ENCODE measurements at regions not wholly inside any gene's neighbourhood (a gene's known extent, or its start where the extent isn't known, plus 50 kb on each side); places are given as distances from the start of the nearest gene placed in this dataset.

DNA sequence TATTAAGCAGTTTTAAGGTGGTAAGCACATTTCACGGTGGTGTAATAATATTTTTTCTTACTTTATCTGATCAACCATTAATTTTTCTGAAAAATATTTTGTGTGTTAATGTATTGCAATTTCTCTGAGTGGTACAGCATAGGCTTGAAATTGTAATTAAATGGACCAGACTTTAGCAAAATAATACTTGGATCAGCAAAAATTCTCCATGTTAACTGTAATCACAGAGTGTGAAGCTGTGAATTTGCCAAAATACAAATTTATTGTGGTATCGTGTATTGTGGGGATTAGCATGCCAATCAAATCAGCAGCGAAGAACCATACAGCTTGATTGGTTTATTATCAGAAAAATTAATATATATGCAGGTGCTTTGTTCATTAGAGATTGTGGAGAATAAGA is 1088.9 kb upstream of the GYPC start:
- Histone ChIP-seq H3K27me3 (ENCODE audit: low read length) (no peaks in the 10 kb centered on the region), H4K20me1 (ENCODE audit: low read length) (no peaks in the 10 kb centered on the region), H3K9me3 (ENCODE audit: low read length) (no peaks in the 10 kb centered on the region), H3K4me2 (ENCODE audit: low read length) (no peak overlapping the region), H3K9me2 (replicated peaks; ENCODE audit: low read length) (no peaks in the 10 kb centered on the region), H3K4me3 (ENCODE audit: low read length) (no peak overlapping the region), H2AFZ (ENCODE audit: low read length) (no peak overlapping the region), H3K36me3 (ENCODE audit: low read depth, low read length) (no peaks in the 10 kb centered on the region), H3F3A (ENCODE audit: low read length, unreplicated experiment) (no peaks in the 10 kb centered on the region), H3K9ac (ENCODE audit: low read length) (no peak overlapping the region), H3K27ac (ENCODE audit: low read length) (no peak overlapping the region), H3K79me2 (ENCODE audit: low read length) (no peaks in the 10 kb centered on the region), H3K4me1 (ENCODE audit: insufficient read depth, low read length) (no peaks in the 10 kb centered on the region)
- ChIA-PET POLR2A (ENCODE audit: unreplicated experiment) (no interaction called here), CTCF (no interaction called here)
- TF ChIP-seq, protein P1, sequence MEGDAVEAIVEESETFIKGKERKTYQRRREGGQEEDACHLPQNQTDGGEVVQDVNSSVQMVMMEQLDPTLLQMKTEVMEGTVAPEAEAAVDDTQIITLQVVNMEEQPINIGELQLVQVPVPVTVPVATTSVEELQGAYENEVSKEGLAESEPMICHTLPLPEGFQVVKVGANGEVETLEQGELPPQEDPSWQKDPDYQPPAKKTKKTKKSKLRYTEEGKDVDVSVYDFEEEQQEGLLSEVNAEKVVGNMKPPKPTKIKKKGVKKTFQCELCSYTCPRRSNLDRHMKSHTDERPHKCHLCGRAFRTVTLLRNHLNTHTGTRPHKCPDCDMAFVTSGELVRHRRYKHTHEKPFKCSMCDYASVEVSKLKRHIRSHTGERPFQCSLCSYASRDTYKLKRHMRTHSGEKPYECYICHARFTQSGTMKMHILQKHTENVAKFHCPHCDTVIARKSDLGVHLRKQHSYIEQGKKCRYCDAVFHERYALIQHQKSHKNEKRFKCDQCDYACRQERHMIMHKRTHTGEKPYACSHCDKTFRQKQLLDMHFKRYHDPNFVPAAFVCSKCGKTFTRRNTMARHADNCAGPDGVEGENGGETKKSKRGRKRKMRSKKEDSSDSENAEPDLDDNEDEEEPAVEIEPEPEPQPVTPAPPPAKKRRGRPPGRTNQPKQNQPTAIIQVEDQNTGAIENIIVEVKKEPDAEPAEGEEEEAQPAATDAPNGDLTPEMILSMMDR (conservative IDR thresholded peaks at IDR 0.05; ENCODE audit: low read depth, low read length), result no peak
- no peak for TF ChIP-seq EZH2 (IDR thresholded peaks at IDR 0.05; ENCODE audit: low read length, unreplicated experiment)
- DNase-seq (no peak), ATAC-seq (no peak)
- intact Hi-C loops (cut with micrococcal nuclease), result no loop called here
- no TSS peak for BruUV-seq (replicated peaks)

DNA sequence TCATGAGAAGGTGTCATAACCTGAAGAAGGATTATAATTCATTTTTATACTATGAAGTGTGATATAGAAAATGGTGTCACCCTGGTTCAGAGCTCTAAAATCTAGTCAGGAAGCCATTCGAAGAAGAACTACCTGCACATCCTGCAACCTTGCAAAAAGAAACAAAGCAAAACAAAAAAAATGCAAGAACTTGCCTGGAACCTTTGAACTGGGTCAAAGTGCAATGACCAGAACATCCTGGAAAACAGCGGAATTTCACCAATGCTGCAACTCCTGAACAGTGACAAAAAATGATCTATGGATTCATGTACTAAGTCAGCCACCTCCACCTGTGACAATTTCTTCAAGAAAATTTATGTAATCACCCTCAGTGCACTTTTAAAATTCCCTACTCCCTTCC is 1083.3 kb upstream of the GYPC start:
- no peak for ATAC-seq
- H3K79me2 ChIP-seq (ENCODE audit: low read length), result no peaks in the 10 kb centered on the region
- no peaks in the 10 kb centered on the region for H3K36me3 ChIP-seq (ENCODE audit: low read depth, low read length)
- POLR2A ChIA-PET (ENCODE audit: unreplicated experiment), result no interaction called here
- no peak for DNase-seq
- no peaks in the 10 kb centered on the region for H4K20me1 ChIP-seq (ENCODE audit: low read length)
- H3K4me2 ChIP-seq (ENCODE audit: low read length), result no peak overlapping the region
- H3K9ac ChIP-seq (ENCODE audit: low read length), result no peak overlapping the region
- BruUV-seq (replicated peaks), result no TSS peak
- CTCF ChIA-PET, result no interaction called here
- TF ChIP-seq, protein P1 (conservative IDR thresholded peaks at IDR 0.05; ENCODE audit: low read depth, low read length), result no peak
- TF ChIP-seq EZH2phosphoT487 (IDR thresholded peaks at IDR 0.05; ENCODE audit: borderline replicate concordance, low read length), result no peak
- no peak for TF ChIP-seq EZH2 (IDR thresholded peaks at IDR 0.05; ENCODE audit: low read length, unreplicated experiment)
- H3K4me3 ChIP-seq (ENCODE audit: low read length), result no peak overlapping the region
- no peak overlapping the region for H3K27ac ChIP-seq (ENCODE audit: low read length)
- no peaks in the 10 kb centered on the region for H3K9me2 ChIP-seq (replicated peaks; ENCODE audit: low read length)
- no peaks in the 10 kb centered on the region for H3K9me3 ChIP-seq (ENCODE audit: low read length)
- H3F3A ChIP-seq (ENCODE audit: low read length, unreplicated experiment), result no peaks in the 10 kb centered on the region
- intact Hi-C loops (cut with micrococcal nuclease), result no loop called here
- no peaks in the 10 kb centered on the region for H3K4me1 ChIP-seq (ENCODE audit: insufficient read depth, low read length)
- no peak overlapping the region for H2AFZ ChIP-seq (ENCODE audit: low read length)
- H3K27me3 ChIP-seq (ENCODE audit: low read length), result no peaks in the 10 kb centered on the region

- POLR2A ChIA-PET (ENCODE audit: unreplicated experiment), result no interaction called here
- Histone ChIP-seq H3K36me3 (ENCODE audit: low read depth, low read length) (no peaks in the 10 kb centered on the region), H4K20me1 (ENCODE audit: low read length) (no peaks in the 10 kb centered on the region), H3K9ac (ENCODE audit: low read length) (no peak overlapping the region), H3K9me3 (ENCODE audit: low read length) (no peaks in the 10 kb centered on the region), H3K9me2 (replicated peaks; ENCODE audit: low read length) (no peaks in the 10 kb centered on the region), H3K4me2 (ENCODE audit: low read length) (no peak overlapping the region), H3K4me3 (ENCODE audit: low read length) (no peak overlapping the region), H3K79me2 (ENCODE audit: low read length) (no peaks in the 10 kb centered on the region), H3K4me1 (ENCODE audit: insufficient read depth, low read length) (no peaks in the 10 kb centered on the region), H3K27me3 (ENCODE audit: low read length) (no peaks in the 10 kb centered on the region), H3K27ac (ENCODE audit: low read length) (no peak overlapping the region), H2AFZ (ENCODE audit: low read length) (no peak overlapping the region), H3F3A (ENCODE audit: low read length, unreplicated experiment) (no peaks in the 10 kb centered on the region)
- DNase-seq, result no peak
- CTCF ChIA-PET, result no interaction called here
- TF ChIP-seq EZH2 (IDR thresholded peaks at IDR 0.05; ENCODE audit: low read length, unreplicated experiment) (no peak), EZH2phosphoT487 (IDR thresholded peaks at IDR 0.05; ENCODE audit: borderline replicate concordance, low read length) (no peak)
- TF ChIP-seq, protein P1 (conservative IDR thresholded peaks at IDR 0.05; ENCODE audit: low read depth, low read length), result no peak
- no TSS peak for BruUV-seq (replicated peaks)
- ATAC-seq, result no peak
- intact Hi-C loops (cut with micrococcal nuclease), result no loop called here
These were observed 1082.5 kb upstream of the GYPC start for GRCh38 chr2:125573432-125573831.
